NCI-H524 (cell line): ENCODE measurements at regions not wholly inside any gene's neighbourhood (a gene's known extent, or its start where the extent isn't known, plus 50 kb on each side); places are given as distances from the start of the nearest gene placed in this dataset.
"Not testable (repeated sequence)": the region's sequence is repeated elsewhere in the genome, so short reads cannot be mapped to it uniquely, and the experiment has no call there.

Experiments
- DNase-seq, 2 experiments: peaks; one replicate each; lab custom pipeline; 2025; lab: John Stamatoyannopoulos, UW

DNA sequence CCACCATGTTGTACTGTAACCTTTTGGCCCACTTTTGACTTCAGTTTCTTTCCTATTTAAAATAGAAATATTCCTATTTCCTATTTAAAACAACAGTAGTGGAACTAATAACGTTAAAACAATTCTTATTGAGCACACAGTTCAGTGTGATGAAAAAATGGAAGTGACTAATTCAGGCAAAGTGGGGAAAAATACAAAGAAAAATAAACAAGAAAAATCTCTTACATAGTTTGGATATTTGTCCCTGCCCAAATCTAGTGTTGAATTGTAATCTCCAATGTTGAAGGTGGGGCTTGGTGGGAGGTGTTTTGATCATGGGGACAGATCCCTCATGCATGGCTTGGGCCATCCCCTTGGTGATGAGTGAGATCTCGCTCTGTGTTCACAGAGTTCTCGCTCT, 198.1 kb upstream of the CPHXL start:
- no peak for DNase-seq

DNA sequence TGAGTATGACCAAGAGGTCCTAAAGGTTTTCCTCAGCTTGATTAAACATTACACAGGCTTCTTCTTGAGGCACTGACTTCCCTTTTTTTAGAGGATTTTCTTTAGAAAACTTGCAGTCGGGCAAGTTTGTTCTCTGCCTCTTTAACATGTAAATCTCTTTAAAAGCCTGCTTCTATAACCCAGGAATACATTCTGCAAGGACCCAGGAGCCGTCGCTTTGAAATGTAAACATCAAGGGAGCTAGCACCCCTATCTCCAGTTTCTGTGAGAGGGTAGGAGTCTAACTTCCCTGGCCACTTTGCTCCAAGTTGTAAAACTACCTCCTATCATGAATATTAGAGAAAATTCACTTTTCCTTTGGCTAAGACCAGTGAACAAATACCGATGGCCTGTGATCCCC, 201.5 kb upstream of the CPHXL start:
- DNase-seq, result no peak

DNA sequence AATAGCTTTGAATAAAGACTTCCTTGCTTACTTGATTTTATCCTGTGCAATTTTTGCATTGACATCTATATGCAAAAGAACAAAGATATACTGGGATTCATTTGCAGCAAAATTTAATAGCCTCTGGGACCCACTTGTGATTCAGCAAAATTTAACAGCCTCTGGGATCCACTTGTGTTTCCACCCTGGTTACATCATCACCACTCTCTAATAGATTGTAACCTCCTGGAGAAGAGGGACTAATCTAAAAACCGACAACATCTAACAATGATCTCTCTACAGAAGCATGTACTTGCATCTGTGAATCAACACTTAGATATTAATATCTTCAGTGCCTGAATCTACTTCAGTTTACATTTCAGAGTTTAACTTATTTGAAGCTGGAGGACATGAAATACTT, 202.0 kb upstream of the CPHXL start:
- DNase-seq, result no peak

DNA sequence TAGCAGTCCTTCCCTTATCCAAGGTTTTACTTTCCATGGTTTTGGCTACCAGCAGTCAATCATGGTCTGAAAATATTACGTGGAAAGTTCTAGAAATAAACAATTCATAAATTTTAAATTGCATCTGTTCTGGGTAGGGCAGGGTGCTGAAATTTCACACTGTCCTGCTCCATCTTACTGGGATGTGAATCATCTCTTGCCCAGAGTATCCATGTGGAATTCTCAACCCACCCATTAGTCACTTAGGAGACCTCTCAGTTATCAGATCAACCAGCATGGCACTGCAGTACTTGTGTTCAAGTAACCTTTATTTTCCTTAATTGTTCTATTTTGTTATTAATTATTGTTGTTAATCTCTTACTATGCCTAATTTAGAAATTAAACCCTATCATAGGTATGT, 202.8 kb upstream of the CPHXL start:
- DNase-seq, result no peak

DNA sequence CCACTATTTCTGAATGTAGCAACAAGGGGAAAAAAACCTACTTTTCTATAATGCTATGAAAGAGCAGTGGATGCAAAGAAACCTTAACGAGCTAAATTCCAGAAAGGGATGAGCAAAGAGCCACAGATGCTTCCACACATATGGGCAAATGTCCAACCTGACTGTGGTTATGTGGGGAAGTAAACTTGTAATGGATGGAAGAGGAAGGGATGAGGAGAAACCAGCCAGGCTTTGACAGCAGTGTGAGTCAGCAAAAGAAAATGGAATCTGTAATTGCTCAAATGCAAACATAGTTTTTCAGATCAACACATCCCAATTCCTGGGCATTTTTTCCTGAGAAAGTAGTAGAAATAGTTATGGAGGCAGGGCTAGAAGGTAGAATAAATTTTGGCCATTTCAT, 204.8 kb upstream of the CPHXL start:
- DNase-seq, result no peak

DNA sequence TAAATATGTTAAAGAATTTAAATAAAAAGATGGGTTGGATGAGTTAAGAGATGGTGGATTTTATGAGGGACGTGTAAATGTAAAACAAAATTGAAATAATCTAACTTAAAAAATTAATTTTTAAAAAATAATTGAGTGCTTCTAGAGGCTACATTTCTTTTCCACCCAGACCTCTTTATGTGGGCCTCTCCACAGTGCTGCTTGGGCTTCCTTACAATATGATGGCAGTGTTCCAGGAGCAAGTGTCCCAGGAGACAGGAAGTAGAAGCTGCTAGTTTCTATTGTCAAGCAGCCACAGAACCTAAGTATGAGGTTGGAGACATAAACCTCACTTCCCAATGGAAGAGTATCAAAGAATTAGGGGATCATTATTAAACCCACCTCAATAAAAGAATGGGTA, 205.7 kb upstream of the CPHXL start:
- no peak for DNase-seq

DNA sequence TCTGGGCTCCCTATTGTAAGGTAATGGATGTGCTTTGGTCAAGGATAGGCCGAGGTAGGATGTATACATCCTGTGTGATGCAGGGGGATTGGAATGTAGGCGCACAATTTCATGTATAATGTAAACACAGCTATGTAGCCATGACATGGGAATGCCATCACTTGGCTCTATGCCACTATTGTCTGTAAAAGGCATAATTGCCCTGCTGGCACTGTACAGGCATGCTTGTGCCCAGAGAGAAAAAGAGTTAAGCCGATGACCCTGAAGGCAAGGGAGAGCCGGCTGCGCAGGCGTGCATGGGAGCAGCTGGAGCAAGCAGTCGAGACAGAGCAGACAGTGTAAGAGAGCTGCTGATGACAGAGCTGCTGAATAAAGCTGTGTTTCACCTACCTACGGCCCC, 212.5 kb upstream of the CPHXL start:
- DNase-seq, result no peak

DNA sequence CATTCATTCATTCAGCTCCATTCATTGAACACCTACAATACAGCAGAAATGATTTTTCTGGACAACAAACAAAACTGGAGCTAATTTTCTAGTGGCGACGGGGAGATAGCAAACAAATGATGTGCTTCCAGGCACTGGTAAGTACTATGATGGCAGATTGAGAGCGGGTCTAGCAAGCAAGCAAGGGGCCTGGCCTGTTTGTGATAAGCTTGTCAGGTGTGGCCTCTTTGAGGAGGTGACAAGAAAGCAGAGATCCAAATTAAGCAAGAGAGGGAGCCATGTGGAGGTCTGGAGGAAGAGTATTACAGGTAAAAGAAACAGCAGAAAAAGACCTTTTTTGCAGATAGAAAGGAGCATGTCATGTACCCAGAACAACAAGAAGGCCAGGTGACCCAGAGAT, 216.1 kb upstream of the CPHXL start:
- DNase-seq, result no peak

DNA sequence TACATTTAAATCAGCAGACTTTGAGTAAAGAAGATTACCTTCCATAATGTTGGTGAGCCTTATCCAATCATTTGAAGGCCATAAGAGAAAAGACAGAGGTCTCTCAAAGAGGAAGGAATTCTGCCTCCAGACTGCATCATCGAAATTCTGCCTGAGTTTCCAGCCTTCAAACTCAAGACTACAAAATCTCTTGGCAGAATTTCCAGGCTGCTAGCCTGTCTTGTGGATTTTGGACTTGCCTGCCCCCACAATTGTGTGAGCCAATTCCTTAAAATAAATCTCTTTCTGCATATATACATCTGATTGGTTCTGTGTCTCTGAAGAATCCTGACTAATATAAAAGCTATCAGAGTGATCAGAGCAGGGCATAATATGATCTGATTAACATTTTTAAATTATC, 216.6 kb upstream of the CPHXL start:
- DNase-seq, result no peak

DNA sequence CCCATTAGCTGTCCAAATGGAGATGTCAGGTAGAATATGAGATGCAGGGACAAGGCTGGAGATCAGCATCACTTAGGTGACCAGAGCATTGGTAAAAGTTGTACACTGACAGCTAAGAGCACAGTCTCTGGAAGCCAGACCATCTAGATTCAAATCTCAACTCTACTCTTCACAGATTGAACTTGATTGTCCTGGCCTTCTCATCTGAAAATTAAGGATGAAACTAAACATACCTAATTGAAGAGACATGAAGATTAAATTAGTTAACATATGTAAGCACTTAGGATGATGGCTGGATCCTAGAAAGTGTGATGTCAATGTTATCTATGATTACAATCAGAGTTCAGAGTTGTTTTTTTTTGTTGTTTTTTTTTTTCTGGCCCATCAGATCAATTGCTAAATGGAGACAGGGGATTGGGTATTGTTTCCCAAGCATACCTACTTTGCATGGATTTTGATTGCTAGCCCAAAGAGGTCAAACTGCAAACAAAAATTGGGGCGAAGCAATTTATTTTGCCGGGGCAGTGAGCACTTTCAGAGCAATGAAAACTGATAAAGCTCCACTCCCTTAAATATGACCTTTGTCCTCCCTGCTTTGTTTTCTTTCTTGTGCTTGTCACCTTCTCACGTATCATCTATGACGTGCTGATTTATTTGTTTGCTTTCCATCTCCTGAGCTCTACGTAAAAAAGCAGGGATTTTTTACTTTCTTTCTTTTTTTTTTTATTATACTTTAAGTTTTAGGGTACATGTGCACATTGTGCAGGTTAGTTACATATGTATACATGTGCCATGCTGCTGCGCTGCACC, 217.6 kb upstream of the CPHXL start:
- DNase-seq, result no peak

DNA sequence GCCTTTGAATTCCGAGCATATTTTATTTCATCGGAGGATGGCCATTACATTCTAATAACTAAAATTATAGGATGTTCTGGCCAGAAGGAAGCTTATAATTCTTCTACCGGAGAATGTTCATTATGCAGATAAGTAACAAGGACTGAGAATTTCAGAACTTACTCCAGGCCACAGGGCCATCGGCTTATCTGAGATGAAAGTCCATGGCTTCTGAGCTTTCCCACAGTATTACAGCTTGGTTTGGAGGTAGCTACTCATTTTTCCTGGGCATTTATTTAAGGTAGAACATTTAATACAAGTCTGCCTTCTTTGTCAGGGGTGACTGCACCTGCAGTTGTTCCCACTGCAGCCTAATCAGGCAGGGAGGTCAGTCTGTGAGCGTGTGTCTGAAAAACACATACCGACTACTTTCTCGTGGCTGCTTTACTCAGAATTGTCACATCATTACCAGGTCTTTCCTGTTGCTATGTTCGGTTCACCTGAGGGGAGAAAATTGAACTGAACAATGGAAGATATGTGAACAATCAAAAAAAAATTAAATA, 219.7 kb upstream of the CPHXL start:
- no peak for DNase-seq

DNA sequence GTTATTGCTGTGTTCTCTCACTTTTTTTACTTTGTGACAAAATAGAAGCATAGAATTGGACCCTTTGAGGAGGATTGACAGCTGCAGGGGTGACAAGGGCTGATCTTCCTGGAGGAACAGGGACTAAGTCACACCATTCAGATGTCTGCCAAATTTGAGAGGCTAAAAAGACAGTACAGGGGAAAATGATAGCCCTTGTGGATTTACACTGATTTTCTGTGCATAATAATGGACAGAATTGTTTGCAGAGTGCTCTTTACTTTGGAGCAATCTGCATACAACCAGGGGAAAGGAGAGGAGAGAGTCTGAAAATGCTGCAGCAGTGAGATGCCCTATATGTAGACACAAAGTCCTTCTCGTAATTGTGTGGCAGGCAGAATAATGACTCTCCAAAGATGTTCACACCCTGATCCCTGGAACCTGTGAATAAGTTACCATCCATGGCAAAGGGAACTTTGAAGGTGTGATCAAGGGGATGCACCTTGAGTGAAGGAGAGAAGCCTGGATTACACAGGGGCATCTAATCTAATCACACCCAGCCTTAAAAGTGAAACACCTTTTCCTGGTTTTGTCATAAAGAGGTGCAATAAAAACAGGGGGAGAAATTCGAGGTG, 221.4 kb upstream of the CPHXL start:
- no peak for DNase-seq

DNA sequence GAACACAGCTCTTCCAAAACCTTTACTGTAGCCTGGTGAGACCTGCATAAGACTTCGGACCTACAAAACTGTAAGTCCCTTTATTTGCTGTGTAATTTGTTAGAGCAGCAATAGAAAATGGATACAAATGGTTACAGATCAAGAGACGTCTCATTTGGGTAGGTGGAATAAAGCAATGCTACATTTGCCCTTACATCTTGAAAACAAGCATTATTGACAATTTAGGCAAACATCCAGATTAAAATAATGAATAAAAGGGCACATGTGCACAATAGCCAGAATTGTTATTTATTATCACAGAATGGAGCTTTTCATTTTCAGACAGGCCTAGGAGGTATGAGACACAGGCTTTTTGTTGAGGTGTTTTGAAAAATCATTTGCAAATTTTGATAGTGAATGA, 222.2 kb upstream of the CPHXL start:
- no peak for DNase-seq

DNA sequence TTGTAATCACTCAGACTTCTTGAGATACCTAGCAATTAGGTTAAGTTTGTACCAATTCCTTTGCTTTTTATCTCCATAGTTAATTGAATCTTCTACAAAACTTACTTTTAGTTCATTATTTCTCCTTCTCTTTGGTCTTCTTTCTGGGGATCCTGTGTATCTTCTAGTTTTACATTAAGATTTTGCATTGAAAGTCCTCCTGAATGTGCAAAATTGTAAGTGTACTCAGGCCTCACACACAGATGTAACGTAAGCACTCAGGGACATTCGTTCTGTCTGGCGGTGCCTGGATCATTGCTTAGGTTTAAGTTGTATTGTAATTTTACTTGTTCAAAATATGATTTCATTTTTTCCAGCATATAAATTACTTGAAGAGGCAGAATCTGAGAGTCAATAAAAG, 222.6 kb upstream of the CPHXL start:
- no peak for DNase-seq

DNA sequence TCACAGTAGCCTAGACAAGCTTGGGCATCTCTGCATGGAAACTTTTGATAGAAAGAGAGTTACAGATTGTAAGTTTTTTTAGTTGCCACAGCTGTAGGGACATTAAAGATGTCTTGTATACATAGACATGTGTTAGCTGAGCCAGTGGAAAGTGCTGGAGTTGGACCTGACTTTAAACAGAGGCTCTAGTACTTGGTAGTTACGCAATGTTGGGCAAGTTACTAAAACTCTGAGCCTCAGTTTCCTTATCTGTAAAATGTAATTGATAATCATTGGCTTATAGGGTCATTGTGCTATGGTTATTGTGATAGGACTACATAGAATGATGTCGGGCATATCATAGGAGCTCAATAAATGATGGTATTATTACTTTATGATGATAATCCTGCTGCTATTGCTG, 225.8 kb upstream of the CPHXL start:
- no peak for DNase-seq

DNA sequence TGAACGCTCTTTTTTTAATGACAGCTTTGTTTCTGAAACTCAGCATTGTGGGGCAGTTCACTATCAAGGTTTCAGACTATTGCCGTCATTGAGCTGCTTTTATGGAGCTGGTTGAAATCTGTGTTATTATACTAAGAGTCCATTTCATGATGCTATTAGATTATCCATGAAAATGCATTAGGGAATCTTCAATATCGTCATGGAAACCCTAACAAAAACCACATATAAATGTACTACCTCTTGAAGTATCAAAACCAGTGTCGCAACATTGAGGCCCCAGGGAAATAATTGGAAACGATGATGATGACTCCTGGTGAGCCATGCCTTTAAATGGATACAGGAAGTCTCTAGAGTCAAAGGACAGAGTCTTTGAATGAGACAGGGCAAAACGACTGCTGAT, 231.6 kb upstream of the CPHXL start:
- no peak for DNase-seq

DNA sequence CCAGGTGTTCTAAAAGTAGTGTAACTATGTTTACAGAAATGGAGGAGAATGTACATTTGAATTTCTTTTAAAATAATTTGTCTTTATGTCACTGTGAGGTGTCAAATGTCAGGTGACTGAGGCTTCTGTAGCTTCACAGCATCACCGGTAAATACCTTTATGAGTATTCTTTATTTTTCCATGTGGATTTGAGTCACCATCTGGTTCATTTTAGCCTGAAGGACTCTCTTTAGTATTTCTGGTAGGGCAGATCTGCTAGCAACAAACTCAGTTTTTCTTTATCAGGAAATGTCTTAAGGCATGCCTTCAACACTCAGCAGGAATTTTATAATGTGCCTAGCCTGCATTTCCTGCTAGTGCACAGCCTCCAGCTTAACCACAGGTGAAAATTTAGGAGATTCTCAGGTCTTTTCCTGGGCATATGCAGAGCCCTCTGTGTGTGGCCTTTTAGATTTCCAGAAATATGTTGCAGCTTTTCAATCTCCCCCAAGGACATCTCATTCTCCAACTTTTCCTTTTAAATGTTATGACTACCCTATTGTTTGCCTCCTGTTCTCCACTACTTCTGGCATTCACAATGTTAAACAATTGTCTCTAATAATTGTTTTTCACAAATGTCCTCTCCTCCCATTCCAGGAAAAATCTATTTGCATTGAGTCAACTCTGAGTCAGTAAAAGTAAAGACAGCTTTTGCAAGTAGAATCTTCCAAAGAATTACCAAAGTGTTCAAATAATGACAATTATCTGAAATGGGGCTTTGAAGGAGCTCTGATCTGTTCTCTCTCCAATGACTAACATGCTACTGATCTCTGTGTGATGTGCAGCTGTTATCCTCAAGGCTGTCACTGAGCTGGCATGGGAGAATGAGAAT, 239.4 kb upstream of the CPHXL start:
- peak in 1 of 2 experiments; percentile 28 for DNase-seq

DNA sequence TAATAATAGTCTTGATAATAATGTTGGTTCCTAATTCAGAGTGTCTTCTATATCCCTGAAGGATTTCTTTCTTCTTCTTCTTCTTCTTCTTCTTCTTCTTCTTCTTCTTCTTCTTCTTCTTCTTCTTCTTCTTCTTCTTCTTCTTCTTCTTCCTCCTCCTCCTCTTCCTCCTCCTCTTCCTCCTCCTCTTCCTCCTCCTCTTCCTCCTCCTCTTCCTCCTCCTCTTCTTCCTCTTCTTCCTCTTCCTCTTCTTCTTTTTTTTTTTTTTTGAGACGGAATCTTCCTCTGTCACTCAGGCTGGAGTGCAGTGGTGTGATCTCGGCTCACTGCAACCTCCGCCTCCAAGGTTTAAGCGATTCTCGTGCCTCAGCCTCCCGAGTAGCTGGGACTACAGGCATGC, 242.8 kb upstream of the CPHXL start:
- not testable (repeated sequence) for DNase-seq

DNA sequence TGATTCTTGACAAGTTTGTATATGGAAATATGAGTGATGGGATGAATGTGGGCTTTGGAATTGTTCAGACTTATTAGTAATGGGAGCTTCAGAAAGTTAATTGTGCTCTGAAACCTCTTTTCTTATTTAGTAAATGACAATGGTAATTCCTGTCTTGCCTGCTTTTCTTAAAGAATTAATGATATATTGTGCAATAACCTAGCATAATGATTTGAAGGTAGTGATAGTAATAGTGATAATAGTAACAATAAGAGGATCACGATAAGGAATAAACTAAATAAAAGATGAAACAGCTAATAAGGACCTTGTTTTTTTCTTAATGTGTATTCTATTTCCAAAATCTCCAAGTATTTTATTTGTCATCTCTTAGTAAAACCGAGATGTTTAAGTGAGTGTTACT, 245.0 kb upstream of the CPHXL start:
- DNase-seq, result no peak

DNA sequence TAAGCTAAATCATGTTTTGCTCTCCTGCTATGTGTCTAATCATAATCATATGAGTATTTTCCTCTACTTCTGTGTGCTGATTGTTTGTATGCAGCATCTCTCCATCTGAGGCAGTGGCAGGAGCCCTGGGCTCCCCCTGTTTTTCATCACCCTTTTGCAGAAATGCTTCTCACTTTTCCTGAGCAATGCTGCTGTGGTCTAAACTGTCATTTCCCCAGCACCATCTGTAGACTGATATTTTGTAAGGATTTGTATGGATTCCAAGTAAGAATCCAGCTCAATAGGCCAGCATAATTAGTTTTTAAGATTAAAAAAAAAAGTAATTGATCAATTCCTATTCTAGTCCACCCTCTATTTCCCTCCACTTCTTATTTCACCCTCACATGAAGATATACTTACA, 257.0 kb upstream of the CPHXL start:
- DNase-seq, result no peak

DNA sequence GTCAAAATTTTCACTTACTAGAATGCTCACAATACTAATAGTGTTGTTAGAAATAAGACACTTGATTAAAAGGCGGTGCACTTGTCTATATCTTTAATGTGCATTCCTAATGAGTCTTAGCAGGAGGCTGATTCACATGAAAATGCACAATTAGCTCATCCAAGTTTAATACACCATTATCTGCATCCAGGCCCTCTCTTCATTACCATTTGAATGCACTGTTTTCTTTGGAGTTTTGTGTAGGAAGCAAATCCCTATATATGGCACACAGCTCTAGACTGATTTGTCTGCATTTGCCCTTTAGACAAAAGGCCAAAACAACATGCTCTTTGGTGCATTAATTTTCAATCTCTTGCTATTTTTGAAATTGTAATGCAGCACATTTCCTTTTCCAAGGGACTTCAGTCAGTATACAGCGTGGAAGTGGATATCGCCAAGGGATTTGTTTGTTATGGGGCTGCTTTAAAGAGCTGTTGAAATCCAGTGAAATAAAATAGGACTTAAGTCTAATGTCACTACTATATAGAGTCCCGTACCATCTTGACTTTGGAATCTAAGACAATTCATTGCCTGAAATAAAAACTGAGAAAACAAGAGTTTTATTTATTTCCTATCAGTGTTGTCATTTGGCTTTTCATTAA, 257.6 kb upstream of the CPHXL start:
- no peak for DNase-seq

DNA sequence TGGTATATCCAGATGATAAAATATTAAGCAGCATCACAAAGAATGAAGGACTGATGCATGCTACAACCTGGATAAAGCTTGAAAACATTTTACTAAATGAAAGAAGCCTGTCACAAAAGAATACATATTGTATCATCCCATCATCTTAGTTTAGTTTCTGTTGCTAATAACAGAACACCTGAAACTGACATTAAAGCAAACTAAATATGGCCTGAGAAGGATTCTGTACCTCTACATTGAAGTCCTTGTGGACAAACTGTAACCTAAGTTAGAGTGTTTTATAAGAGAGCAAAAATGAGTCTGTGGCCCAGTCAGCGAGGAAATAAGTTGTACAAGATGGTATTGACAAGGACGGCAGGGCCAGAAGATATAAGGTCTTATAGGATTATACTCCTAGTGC, 261.0 kb upstream of the CPHXL start:
- DNase-seq, result no peak
